BJ (cell line): ENCODE measurements at regions not wholly inside any gene's neighbourhood (a gene's known extent, or its start where the extent isn't known, plus 50 kb on each side); places are given as distances from the start of the nearest gene placed in this dataset.

ENCODE experiments used
- CTCF ChIA-PET: fragments of 350-600 bp; formaldehyde crosslinking; extraction: SDS; loops from one replicate; lab custom pipeline; 2021; ENCODE audit warnings: antibody characterized with exemption, inconsistent platforms; lab: Yijun Ruan, JAX
- POLR2A ChIA-PET: fragments of 300-600 bp; sonication (Branson Sonifier 250); formaldehyde crosslinking; extraction: SDS; loops from one replicate; lab custom pipeline; 2021; ENCODE audit warnings: antibody characterized with exemption; lab: Charles Lee
- DNase-seq: peaks from one replicate; pipeline ENCODE4 v3.0.0-alpha.2; 2011; ENCODE audit warnings: low read depth
- H3K27me3 ChIP-seq: 2 replicates; pipeline ENCODE4 v1.6.0; 2011; ENCODE audit warnings: low read length; ENCODE audit not compliant: control insufficient read depth, insufficient read depth
- H3K36me3 ChIP-seq: 2 replicates; pipeline ENCODE4 v1.5.1; 2011; ENCODE audit warnings: low read length; ENCODE audit not compliant: control insufficient read depth, insufficient read depth
- H3K4me3 ChIP-seq: 2 replicates; pipeline ENCODE4 v1.5.1; 2011; ENCODE audit warnings: low read depth, mild to moderate bottlenecking, control low read depth, low read length
- CTCF ChIP-seq: IDR thresholded peaks from 2 replicates; pipeline ENCODE4 v1.5.1; 2011; ENCODE audit warnings: low read depth, mild to moderate bottlenecking, control low read depth, inconsistent platforms, low read length, moderate library complexity; ENCODE audit not compliant: insufficient read depth

GRCh38 chr2:195364015-195364965 lies 292.7 kb upstream of the SLC39A10 start:
- no peak for TF ChIP-seq CTCF
- Histone ChIP-seq H3K4me3 (no peak overlapping the region), H3K36me3 (no peaks in the 10 kb centered on the region), H3K27me3 (no peaks in the 10 kb centered on the region)
- ChIA-PET CTCF (no interaction called here), POLR2A (no interaction called here)
- no peak for DNase-seq

- H3K36me3 ChIP-seq = no peaks in the 10 kb centered on the region
- no peaks in the 10 kb centered on the region for H3K27me3 ChIP-seq
- no peak overlapping the region for H3K4me3 ChIP-seq
- ChIA-PET CTCF (no interaction called here), POLR2A (no interaction called here)
- no peak for DNase-seq
- no peak for TF ChIP-seq CTCF
Measured at GRCh38 chr2:195363496-195363895, 293.5 kb upstream of the SLC39A10 start.

- H3K27me3 ChIP-seq = no peaks in the 10 kb centered on the region
- POLR2A ChIA-PET = no interaction called here
- no peak for TF ChIP-seq CTCF
- CTCF ChIA-PET = no interaction called here
- no peak overlapping the region for H3K4me3 ChIP-seq
- no peaks in the 10 kb centered on the region for H3K36me3 ChIP-seq
- DNase-seq = no peak
Measured at GRCh38 chr2:195360242-195360641, 296.8 kb upstream of the SLC39A10 start.

- Histone ChIP-seq H3K27me3 (no peaks in the 10 kb centered on the region), H3K36me3 (no peaks in the 10 kb centered on the region), H3K4me3 (no peak overlapping the region)
- POLR2A ChIA-PET = no interaction called here
- CTCF ChIA-PET = no interaction called here
- DNase-seq = no peak
- TF ChIP-seq CTCF = no peak
Measured at GRCh38 chr2:195359043-195359735, 297.8 kb upstream of the SLC39A10 start.

GRCh38 chr2:195356920-195357440 lies 300.0 kb upstream of the SLC39A10 start:
- DNase-seq = no peak
- H3K4me3 ChIP-seq = no peak overlapping the region
- TF ChIP-seq CTCF = no peak
- ChIA-PET CTCF (no interaction called here), POLR2A (no interaction called here)
- H3K27me3 ChIP-seq = no peaks in the 10 kb centered on the region
- H3K36me3 ChIP-seq = no peaks in the 10 kb centered on the region
